ENCODE measurements at regions not wholly inside any gene's neighbourhood (a gene's known extent, or its start where the extent isn't known, plus 50 kb on each side); places are given as distances from the start of the nearest gene placed in this dataset.
"Not testable (repeated sequence)": the region's sequence is repeated elsewhere in the genome, so short reads cannot be mapped to it uniquely, and the experiment has no call there.

DNA sequence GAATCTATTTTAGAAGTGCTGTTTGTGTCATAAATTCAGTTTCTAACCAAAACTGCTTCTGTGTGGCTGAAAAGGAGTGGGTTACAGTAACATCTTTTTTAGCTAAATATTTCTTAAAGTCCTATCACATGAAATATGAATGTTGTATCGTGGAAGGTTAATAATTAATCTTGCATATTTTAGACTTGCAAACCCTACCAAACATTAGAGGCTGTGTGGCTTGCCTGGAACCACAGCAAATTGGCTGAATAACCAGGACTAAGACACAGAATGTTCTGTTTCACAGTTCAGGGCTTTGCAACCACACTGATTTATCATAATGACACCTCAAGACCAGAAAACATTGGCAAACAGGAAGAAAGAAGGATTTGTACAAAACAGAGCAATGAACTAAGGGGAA lies 208.9 kb upstream of the CNTNAP5 start:
- no peak for DNase-seq (ENCODE audit: low spot score)

DNA sequence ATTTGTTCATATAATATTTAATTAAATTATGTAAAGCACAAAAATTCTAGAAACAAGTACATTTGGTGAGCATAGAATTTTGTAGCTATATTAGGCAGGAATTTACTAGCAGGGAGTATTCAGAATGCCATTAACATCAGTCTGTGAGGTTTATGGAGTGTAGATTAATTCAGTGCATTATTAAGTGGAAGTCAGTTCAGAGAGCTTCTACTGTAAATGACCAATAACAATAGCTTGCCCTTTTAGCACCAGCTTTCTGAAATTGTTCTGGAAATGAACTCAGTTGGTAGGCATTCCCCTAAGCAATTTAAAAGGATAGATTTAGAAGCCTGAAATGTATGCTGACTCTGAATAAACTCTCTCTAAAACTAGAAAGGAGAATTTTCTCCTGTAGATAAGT lies 208.2 kb upstream of the CNTNAP5 start:
- DNase-seq (ENCODE audit: low spot score) = no peak

DNA sequence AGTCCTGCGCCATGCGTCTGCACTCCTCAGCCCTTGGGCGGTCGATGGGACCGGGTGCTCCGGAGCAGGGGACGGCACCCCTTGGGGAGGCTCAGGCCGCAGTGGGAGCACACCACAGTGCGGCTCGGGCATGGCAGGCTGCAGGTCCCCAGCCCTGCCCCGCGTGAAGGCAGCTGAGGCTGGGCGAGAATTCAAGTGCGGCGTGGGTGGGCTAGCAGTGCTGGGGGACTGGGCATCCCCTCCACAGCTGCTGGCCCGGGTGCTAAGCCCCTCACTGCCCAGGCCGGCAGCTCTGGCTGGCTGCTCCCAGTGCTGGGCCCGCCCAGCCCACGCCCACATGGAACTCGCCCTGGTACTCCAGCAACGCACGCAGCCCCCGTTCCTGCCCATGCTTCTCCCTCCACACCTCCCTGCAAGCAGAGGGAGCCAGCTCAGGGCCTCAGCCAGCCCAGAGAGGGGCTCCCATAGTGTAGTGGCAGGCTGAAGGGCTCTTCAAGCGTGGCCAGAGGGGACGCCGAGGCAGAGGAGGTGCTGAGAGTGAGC lies 198.3 kb upstream of the CNTNAP5 start:
- DNase-seq (ENCODE audit: low spot score) = no peak

DNA sequence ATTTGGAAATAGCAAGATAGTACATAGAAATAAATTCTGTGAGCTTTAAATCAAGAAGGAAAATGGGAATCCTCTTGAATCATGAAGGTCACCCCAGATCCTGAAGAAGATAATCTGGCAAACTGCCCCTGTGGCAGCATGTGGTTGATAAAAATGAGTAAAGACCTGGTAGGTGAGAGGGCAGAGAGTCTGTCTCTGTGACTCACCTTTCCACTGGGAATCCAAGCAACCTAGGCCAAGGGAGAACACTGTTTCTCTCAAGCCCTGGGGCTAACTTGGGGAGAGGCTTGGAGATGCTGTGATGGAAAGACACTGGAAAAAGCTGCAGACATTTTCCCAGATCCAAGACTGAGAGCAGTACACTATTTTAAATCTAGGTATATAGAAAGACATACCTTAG lies 185.8 kb upstream of the CNTNAP5 start:
- no peak for DNase-seq (ENCODE audit: low spot score)

DNA sequence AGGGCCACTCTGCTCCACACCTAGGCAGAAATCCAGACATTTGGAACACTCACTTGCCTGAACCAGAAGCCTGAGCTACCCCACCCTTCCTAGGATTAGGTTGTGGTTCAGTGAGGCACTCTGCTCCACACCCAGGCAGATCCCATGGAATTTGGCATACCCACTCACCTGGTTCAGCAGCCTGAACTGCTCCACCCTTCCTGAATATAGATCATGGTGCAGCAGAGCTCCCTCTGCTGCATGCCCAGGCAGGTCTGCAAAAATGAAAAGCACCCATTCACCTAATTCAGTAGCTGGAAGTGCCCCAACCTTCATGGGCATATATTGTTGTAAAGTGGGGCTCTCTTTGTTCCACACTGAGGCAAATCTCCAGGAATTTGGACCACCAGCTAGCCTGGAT lies 185.1 kb upstream of the CNTNAP5 start:
- DNase-seq (ENCODE audit: low spot score) = no peak

DNA sequence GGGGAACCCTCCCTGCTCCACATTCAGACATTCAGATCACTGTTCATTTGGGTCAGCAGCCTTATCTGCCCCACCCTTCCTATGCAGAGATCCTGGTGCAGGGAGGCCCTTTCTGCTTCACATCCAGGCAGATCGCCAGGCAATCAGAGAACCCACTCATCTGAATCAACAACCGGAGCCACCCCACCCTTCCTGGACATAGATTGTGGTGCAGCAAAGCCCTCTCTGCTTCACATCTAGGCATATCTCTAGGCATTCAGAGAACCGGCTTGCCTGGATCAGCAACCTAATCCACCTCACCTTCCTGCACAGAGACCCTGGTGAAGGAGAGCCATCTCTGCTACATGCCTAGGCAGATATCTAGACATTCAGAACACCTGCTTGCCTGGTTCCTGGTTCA lies 184.5 kb upstream of the CNTNAP5 start:
- DNase-seq (ENCODE audit: low spot score) = no peak

DNA sequence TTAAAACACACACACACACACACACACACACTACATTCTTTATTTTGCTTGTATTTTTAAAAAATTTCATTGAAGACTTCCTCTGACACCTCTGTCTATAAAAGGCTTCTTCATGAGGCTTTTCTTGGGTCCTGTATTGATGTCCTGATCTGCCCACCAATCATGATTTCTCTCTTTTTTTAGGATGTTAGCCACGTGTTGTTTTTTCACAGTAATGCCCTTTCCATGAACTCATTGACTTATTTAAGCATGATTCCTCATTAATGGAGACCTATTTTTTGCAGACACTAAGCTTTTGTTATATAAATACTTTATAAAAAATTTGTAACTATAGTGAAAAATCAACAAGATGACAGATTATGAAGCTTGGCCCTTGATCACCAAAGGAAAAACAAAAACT lies 173.8 kb upstream of the CNTNAP5 start:
- no peak for DNase-seq (ENCODE audit: low spot score)

DNA sequence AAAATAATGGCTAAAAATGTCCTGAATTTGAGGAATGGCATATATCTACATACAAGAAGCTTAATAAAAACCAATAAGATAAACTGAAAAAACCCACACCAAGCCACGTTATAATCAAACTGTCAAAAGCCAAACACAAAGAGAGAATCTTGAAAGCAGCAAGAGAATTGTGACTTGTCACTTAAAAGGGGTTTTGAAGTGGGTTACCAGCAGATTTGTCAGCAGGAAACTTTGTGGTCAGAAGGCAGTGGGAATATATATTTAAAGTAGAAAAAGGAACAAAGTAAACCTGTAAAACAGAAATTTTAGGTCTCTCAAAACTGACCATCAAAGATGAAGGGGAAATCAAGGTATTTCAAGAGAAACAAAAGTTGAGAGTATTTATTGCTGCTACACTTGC lies 171.9 kb upstream of the CNTNAP5 start:
- no peak for DNase-seq (ENCODE audit: low spot score)

DNA sequence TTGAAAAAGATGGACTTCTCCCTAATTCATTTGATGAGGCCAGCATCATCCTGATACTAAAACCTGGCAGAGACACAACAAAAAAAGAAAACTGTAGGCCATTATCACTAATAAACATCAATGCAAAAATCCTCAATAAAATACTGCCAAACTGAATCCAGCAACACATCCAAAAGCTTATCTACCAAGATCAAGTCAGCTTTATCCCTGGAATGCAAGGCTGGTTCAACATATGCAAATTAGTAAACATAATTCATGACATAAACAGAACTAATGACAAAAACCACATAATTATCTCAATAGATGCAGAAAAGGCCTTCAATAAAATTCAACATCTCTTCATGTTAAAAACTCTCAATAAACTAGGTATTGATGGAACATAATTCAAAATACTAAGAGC lies 166.1 kb upstream of the CNTNAP5 start:
- DNase-seq (ENCODE audit: low spot score) = not testable (repeated sequence)

DNA sequence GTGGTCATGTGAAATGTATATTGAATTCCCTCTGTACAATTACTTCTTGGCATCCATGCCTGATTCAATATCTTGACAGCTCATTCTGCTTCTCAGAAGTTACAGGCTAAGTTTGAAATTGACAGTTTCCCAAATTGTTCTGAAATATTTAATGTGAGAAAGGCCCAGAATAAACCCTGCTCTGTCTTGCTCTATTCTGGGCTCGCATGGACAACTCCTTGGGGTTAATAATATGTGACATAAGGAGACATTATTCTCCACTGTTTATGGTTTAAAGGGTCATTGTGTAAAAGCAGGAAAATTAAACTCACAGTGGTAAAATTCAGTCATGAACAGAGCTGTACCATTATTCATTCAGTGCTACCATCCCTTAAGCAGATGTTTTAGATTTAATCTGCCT lies 160.7 kb upstream of the CNTNAP5 start:
- no peak for DNase-seq (ENCODE audit: low spot score)

DNA sequence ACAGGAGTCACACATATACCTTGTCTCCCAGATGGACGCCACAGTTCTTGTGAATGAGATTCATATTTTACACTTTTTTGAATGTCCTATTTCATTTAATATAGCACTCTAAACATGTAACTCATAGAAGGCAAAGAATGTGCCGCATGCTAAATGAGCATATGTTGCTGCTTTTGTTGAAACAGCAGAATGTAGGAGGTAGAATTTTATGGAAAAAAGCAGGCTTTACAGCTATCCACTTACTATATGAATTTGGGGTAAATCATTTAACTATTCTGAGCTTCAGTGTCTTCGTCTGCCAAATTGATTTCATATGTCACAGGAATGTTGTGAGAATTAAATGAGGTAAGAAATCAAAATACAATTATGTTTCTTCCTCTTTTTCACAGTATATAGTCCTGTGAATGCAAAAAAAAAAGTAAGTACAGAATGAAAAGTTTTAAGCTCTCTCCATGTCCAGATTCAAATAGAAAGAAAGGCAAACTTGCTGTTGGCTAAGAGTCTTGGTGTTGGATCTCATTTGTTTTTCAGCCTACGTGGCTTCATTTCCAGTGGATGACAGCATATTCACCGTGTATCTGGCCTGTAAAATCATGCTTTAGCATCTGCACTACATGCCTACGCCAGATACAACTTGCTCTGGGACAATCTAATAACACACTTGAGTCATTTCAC lies 154.7 kb upstream of the CNTNAP5 start:
- no peak for DNase-seq (ENCODE audit: low spot score)

DNA sequence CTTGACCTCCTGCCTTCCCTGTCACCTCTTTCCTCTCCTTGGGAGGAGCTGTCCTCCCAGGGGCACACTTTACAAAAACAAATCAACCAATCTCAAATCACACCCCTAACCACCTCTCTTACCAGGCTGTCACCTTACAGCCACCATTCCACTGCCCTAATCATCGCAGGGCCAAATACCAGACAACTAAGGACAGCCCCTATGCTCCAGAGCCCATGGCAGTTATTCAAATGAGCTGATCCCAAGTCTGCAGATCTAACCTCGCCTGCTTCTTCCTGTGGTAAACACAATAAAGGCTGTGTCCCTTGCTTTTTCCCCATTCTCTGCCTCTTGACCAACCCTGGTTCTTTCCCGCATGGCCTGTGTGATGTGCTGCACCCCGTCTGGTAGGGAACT lies 154.2 kb upstream of the CNTNAP5 start:
- no peak for DNase-seq (ENCODE audit: low spot score)

DNA sequence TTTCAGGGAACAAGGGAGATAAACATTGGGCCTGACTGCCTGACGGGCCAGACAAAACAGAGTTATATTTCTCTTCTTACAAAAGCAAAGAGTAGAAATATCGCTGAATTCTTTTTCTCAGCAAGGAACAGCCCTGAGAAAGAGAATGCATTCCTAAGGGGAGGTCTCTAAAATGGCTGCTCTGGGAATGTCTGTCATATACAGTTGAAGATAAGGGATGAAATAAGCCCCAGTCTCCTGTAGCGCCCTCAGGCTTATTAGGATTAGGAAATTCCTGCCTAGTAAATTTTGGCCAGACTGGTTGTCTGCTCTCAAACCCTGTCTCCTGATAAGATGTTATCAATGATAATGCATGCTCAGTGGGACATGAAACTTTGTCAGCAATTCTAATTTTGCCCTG lies 134.9 kb upstream of the CNTNAP5 start:
- no peak for DNase-seq (ENCODE audit: low spot score)

DNA sequence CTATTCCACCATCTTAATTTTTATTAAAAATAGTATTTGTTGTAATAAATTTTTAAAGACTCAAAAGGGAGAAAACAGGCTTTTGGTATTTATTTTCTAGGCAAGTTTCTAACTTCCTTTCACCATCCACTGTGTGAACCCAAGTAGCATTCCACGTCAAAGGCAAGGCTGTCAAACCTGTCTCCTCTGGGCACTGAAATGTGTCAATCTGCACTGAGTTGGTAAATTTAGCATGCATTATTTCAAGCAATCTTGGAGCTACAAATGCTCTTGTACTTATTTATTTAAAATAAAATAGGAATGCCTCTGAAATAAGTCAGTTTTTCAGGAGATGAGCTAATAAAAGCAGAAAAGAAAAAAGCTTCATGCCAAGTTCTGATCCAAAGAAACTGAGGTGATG lies 130.9 kb upstream of the CNTNAP5 start:
- DNase-seq (ENCODE audit: low spot score) = no peak

DNA sequence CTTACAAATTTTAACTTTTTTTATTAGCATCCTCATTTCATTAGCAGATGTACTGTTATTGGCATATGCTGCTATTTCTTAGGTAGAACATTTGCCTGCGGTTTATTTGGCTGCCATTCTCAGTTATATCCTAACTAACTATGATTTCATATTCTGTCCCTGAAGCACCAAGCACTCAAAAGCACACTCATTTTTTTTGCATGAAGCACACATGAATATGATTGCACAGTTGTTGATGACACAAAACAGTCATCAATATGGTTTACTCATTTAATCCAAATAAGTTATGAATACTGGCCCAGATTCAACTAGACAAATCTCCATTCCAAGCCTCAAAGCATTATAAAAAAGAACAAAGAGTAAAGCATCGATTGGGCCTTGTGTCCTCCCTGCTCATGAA lies 129.4 kb upstream of the CNTNAP5 start:
- no peak for DNase-seq (ENCODE audit: low spot score)

DNA sequence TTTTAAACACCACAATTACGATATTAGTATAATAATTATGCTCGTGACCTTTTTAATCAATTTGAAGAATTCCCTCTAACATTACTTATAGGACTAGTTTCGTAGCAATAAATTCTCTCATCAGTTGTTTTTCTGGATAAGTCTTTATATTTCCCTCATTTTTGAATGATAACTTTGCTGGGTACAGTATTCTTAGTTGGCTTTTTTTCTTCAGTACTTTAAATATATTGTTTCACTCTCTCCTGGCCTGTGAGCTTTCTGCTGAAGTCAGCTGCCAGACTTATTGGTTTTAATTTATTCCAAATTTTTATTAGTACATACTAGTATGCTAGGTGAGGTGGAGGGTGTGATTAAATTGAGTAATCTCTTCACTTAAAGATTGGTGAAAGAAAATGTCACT lies 123.8 kb upstream of the CNTNAP5 start:
- no peak for DNase-seq (ENCODE audit: low spot score)

DNA sequence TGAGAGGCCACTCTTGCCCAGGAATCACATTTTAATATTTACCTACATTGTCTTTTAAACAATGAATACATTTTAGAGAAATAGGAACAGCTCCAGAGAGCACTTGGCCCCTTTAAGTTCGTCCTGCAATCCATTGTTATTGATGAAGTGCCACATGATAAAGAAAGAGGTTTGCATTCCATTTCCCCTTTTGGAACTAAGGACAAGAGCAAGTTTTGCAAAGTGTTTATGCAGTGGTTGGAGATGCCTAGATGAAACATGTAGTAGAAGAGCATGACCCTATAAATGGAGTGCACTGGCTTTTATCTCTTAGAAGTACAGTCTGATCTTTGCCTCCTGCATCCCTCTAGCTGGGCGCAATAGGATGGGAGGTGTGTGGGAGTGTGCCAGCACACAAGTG lies 118.7 kb upstream of the CNTNAP5 start:
- no peak for DNase-seq (ENCODE audit: low spot score)

DNA sequence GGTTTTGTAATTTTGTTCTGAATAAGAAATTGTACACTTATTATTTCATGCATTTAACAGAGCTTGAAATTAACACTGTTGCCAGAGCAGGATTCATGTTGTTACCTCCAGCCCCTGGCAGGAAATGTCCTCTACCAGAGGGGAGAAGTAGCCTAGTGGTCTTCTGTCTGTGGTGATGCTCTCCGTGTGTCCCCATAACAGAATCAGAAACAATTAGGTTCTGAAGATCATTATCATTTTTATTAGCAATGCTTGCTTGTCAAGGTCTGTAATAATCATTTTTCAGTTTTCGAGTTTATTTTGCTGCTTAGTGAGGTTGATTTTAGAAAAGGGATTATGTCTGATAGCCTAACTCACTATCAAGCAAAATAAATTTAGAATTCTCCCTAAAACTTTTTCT lies 116.6 kb upstream of the CNTNAP5 start:
- DNase-seq (ENCODE audit: low spot score) = no peak

DNA sequence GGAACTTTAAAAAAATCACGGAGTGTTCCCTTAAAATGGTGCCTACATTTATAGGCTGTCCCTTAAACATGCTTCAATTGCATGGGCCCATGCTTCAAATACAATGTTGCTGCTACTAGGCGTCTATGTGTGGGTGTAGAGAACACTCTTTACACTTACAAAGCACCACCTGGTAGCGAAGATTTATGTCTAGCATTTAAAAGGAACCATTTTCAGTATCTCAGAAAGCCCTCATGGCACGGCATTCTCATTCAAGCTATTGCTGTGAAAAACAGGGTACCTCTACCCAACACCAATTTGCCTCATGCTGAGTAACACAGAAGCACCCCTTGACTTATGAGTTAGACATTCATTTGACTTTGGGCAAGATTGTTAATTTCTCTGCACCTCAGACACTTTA lies 112.9 kb upstream of the CNTNAP5 start:
- DNase-seq (ENCODE audit: low spot score) = no peak

DNA sequence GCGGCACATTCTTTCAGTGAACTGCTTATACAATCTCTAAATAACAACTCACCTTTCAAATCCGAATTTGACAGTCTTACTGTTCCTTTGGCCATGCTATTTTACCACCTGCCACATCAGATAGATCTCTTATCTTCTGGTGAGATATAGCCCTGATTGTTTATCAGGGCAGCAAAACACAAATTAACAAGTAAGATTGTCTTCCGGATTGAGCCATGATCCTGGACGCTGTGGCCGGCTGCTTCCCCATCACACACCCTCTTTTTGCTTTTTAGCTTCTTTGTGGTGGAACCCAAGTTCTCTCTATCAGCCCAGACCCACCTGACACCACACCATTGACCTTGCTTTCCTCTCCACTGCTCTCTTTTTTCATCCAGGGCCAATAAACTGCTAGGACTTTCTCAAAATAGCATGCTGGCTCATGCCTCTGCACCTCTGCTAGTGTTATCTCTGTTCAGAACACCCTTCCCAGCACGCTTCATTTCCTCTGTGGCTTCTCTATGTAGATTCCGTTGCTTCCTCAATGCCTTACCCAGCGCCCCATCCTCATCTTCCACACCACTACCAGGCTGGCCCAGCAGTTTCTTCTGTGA lies 111.8 kb upstream of the CNTNAP5 start:
- no peak for DNase-seq (ENCODE audit: low spot score)

DNA sequence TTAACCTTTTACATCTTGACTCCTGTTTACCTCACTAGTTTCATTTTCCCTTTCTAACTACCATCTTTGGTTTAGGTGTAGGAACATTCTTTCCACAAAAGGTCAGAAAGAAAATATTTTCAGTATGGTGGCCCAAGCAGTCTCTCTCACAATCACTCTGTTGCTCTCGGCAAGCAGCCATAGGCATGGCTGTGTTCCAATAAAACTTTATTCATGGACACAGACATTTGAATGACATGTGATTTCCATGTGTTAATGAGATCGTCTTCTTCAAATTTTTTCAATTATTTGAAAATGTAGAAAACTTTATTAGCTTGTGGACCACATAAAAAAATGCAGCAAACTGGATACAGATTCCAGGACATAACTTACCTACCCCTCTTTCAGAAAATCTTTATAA lies 109.7 kb upstream of the CNTNAP5 start:
- no peak for DNase-seq (ENCODE audit: low spot score)

DNA sequence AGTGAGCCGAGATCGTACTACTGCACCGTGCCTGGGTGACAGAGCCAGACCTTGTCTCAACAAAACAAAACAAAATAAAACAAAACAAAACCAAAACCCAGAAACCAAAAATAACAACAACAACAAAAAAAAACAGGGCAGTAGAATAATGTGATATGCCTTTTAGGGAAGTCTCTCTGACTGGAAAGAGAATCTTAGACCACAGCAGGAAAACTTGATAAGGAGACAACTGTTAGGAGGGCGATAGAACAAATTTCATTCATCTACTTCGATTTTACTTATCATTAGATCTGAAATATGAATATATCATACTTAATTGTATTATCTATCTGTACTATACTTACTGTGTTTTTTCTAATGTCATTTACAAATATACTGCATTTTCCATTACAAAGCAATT lies 109.0 kb upstream of the CNTNAP5 start:
- DNase-seq (ENCODE audit: low spot score) = no peak

DNA sequence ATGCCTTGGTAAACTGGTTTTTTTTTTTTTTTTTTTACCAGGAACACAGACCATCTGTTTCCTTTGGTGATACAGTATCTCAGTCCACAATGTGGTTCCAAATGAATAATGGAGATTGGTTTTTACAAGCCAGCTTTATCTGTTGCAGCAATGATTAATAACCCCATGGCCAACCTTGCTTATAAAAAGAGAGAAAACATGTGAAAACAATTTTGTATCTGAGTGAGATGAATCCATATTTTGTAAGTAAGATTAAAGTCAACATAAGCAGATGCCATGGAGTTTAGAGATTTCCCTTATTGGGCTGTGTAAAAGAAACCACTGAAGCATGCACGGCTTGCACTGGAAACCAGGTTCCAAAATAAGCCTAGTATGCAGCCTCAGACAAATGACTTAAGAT lies 108.6 kb upstream of the CNTNAP5 start:
- DNase-seq (ENCODE audit: low spot score) = peak; percentile 2

DNA sequence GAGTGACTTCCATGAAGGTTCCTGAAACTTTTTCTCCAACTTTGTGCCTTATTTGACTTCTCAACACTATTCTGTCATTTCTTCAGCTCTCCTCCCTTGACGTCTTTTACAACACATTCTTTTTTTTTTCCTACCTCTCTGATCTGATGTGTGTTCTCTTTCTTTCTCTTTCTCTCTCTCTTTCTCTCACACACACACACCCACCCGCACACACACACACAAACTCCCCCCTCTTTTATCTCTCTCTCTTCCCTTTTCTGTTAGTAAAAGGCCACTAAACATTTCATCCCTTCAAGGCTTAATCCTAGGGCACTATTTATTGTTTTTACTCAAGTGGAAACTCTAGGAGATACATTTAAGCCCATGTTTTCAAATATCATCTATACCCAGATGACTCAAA lies 107.8 kb upstream of the CNTNAP5 start:
- DNase-seq (ENCODE audit: low spot score) = no peak
